Hematopoietic multipotent progenitor cell treated with erythropoietin and hydrocortisone succinate and interleukin-3 and kit ligand, for 8 days (in vitro differentiated cells): ENCODE measurements at regions not wholly inside any gene's neighbourhood (a gene's known extent, or its start where the extent isn't known, plus 50 kb on each side); places are given as distances from the start of the nearest gene placed in this dataset.

Source experiments
- DNase-seq: peaks from one replicate; pipeline ENCODE4 v3.0.0-alpha.2; 2015

DNA sequence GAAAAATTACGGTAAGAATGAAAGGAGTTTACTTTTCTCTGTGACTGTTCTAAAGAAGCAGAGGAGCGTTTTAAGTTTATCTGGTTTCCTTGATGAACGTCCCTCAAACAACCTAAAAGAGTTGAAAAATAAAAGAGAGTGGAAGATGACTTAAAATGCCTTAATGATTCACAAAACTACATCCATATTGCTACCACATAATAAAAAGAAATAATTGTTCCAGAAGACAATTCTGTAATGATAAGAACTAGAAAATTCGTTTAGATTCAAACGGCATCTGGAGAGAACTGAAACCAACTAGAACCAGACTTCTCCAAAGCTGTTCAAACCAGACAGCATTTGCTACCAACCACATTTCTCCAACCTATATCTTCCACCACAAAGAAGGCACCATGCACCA lies 68.1 kb downstream of the TEKT4 start:
- no peak for DNase-seq

DNA sequence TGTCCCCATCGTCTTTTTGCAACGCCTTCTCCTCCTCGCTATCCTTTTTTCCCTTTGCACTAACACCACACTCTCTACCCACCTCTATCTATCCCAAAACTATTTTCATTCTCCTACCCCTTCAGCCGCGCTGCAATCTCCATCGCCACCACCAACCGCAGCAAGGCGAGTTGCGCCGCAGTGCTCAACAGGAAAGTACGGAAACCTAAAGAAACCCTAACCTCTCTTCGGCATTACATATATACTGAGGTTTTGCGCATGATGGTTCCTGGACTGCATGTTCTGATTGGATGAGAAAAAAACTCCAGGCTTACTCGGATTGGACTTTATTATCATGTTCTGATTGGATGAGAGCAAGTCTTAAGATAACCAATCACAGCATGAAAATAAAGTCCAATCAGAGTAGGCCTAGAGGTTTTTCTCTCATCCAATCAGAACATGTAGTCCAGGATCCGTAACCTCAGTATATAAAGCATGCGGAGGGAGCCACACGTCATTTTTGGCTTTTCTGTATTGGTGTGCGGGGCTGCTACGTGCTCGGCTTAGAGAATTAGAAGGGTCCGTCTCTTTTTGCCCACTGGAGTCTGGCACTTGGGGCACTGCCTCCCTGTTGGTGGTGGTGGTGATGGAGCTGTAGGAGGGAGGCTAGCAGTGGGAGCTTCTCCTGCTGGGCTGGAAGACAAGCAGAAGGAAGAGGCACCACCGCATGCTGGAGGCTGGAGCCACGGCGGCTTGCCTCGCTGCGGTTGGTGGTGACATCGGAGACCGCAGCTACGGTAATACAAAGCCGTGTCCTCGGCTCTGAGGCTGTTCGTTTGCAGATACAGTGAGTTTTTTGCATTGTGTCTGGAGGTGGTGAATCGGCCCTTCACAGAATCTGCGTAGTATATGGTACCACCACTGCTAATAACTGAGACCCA lies 76.1 kb downstream of the TEKT4 start:
- no peak for DNase-seq

- DNase-seq, result no peak
Measured at GRCh38 chr2:94955702-94956101, 69.8 kb upstream of the MAL start.

DNA sequence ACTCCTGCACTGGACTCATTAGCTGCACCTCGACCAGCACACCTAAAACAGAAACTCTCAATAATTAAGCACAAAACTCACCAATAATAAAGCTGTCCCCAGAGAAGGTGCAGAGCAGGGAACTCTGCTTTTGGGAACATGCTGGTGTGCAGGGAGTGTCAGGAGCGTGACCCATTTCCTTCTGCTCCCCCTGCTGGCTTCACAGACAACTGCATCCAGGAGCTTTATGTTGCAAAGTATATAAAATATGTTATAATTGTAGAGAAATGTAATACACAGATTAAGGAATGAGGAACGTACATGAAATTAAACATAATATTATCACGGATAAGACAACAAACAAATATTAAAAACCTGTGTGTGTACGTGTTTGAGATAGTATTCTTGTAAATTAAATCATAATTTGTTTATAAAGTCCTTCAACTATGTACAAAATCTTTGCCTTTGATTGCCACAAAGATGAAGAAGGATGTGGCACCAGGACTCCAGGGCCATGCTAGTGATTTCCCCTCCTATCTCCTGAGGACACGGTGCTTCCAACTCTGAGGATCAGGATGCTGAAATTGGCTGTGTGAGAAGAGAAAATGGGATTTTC lies 68.6 kb upstream of the MAL start:
- peak; percentile 27 for DNase-seq

- no peak for DNase-seq
Measured at GRCh38 chr2:94958245-94958644, 67.3 kb upstream of the MAL start.

- DNase-seq, result no peak
Measured at GRCh38 chr2:94960266-94960665, 65.2 kb upstream of the MAL start.

GRCh38 chr2:94960751-94961150 lies 64.8 kb upstream of the MAL start:
- DNase-seq, result no peak

DNA sequence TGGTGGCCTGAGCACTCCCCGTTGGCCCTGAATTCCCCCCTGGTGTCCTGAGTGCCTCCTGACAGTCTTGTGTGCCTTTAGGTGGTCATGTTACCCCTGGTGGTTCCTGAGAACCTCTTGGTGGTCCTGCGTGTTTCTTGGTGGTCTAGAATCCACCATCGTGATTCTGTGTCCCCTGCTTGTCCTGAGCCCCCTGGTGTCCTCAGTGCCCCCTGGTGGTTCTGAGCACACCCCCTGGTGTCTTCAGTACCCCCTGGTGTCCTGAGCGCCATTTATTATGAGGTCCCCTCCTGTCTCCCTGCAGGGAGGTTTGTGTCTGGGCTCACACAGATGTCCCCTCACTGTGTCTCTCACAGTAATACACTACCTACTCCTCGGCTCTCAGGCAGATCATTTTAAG lies 61.3 kb upstream of the MAL start:
- no peak for DNase-seq

- DNase-seq, result no peak
Measured at GRCh38 chr2:94966689-94967088, 58.8 kb upstream of the MAL start.

GRCh38 chr2:94970353-94970752 lies 55.2 kb upstream of the MAL start:
- DNase-seq, result no peak
